A673 (cell line): ENCODE measurements at regions not wholly inside any gene's neighbourhood (a gene's known extent, or its start where the extent isn't known, plus 50 kb on each side); places are given as distances from the start of the nearest gene placed in this dataset.

Experiments used
- EZH2 ChIP-seq: fragments of 200-600 bp; sonication (generic); IDR thresholded peaks from 2 replicates; pipeline ENCODE4 v1.6.1; 2017; ENCODE audit warnings: borderline replicate concordance, low read depth, mild to moderate bottlenecking, mixed read lengths, antibody characterized with exemption, low read length; ENCODE audit not compliant: poor library complexity, severe bottlenecking
- TF ChIP-seq, protein P1 (sequence below): fragments of 300-800, 200-600 bp; sonication (generic); conservative IDR thresholded peaks from 2 replicates; pipeline ENCODE4 v1.5.1; 2017; ENCODE audit warnings: low read depth, mild to moderate bottlenecking, antibody characterized with exemption, low read length, moderate library complexity, mixed read lengths

DNA sequence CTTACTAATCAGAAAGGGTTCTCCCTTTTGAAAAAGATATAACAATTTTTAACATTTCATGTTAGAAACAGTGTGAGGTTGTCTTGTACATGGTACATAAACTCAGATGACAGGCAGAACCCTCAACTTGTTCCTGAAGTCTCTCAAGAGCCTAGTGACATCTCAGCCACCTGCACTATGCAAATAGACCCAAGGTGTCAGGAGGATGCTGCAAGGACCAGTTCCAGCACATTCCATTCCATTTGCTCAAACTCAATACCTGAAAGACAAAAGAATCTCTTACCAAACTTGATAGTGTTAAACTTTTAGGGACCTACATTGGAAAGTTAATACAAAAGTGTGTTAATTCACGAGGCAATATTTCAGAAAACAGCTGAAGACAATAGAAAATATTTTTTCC is 544.6 kb downstream of the CETN3 start:
- TF ChIP-seq, protein P1, sequence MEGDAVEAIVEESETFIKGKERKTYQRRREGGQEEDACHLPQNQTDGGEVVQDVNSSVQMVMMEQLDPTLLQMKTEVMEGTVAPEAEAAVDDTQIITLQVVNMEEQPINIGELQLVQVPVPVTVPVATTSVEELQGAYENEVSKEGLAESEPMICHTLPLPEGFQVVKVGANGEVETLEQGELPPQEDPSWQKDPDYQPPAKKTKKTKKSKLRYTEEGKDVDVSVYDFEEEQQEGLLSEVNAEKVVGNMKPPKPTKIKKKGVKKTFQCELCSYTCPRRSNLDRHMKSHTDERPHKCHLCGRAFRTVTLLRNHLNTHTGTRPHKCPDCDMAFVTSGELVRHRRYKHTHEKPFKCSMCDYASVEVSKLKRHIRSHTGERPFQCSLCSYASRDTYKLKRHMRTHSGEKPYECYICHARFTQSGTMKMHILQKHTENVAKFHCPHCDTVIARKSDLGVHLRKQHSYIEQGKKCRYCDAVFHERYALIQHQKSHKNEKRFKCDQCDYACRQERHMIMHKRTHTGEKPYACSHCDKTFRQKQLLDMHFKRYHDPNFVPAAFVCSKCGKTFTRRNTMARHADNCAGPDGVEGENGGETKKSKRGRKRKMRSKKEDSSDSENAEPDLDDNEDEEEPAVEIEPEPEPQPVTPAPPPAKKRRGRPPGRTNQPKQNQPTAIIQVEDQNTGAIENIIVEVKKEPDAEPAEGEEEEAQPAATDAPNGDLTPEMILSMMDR = no peak
- no peak for TF ChIP-seq EZH2
